ENCODE measurements at regions not wholly inside any gene's neighbourhood (a gene's known extent, or its start where the extent isn't known, plus 50 kb on each side); places are given as distances from the start of the nearest gene placed in this dataset.

GRCh38 chr20:57840066-57840465, 130.3 kb upstream of the PMEPA1 start:
- no peak for TF ChIP-seq CTCF (IDR thresholded peaks at IDR 0.05)
- no peak for TF ChIP-seq POLR2A (IDR thresholded peaks at IDR 0.05)
